ENCODE measurements at regions not wholly inside any gene's neighbourhood (a gene's known extent, or its start where the extent isn't known, plus 50 kb on each side); places are given as distances from the start of the nearest gene placed in this dataset.
"Not testable (repeated sequence)": the region's sequence is repeated elsewhere in the genome, so short reads cannot be mapped to it uniquely, and the experiment has no call there.

- no peak for ATAC-seq
- TF ChIP-seq ARNTL (CRISPR knock-in tag; IDR thresholded peaks at IDR 0.05; ENCODE audit: borderline replicate concordance, low read depth) (no peak), PATZ1 (CRISPR knock-in tag; IDR thresholded peaks at IDR 0.05; ENCODE audit: borderline replicate concordance) (no peak), ZNF8 (CRISPR knock-in tag; IDR thresholded peaks at IDR 0.05) (no peak), GLIS3 (CRISPR knock-in tag; IDR thresholded peaks at IDR 0.05) (no peak), BACH2 (CRISPR knock-in tag; IDR thresholded peaks at IDR 0.05; ENCODE audit: borderline replicate concordance) (no peak), ESRRG (CRISPR knock-in tag; IDR thresholded peaks at IDR 0.05) (no peak), OSR1 (CRISPR knock-in tag; IDR thresholded peaks at IDR 0.05) (no peak), PPARA (CRISPR knock-in tag; IDR thresholded peaks at IDR 0.05; ENCODE audit: borderline replicate concordance) (no peak)
Measured at GRCh38 chr15:39513936-39514335, 66.9 kb upstream of the THBS1 start.

GRCh38 chr15:39514933-39515332 is 65.9 kb upstream of the THBS1 start:
- TF ChIP-seq PPARA (CRISPR knock-in tag; IDR thresholded peaks at IDR 0.05; ENCODE audit: borderline replicate concordance) (no peak), PATZ1 (CRISPR knock-in tag; IDR thresholded peaks at IDR 0.05; ENCODE audit: borderline replicate concordance) (no peak), TCF4 (CRISPR knock-in tag; IDR thresholded peaks at IDR 0.05; ENCODE audit: borderline replicate concordance) (no peak), CREB5 (CRISPR knock-in tag; IDR thresholded peaks at IDR 0.05; ENCODE audit: low read depth) (no peak)
- no peak for ATAC-seq

GRCh38 chr15:39515765-39516164 is 65.1 kb upstream of the THBS1 start:
- no peak for TF ChIP-seq ZNF8 (CRISPR knock-in tag; IDR thresholded peaks at IDR 0.05)
- no peak for TF ChIP-seq ZNF565 (CRISPR knock-in tag; conservative IDR thresholded peaks at IDR 0.05; ENCODE audit: low read depth)
- no peak for TF ChIP-seq RARB (CRISPR knock-in tag; IDR thresholded peaks at IDR 0.05)
- TF ChIP-seq BACH2 (CRISPR knock-in tag; IDR thresholded peaks at IDR 0.05; ENCODE audit: borderline replicate concordance), result no peak
- TF ChIP-seq CSRNP3 (CRISPR knock-in tag; IDR thresholded peaks at IDR 0.05), result no peak
- TF ChIP-seq GLIS3 (CRISPR knock-in tag; IDR thresholded peaks at IDR 0.05), result no peak
- TF ChIP-seq ZFP3 (CRISPR knock-in tag; IDR thresholded peaks at IDR 0.05), result no peak
- no peak for TF ChIP-seq ESRRG (CRISPR knock-in tag; IDR thresholded peaks at IDR 0.05)
- TF ChIP-seq TCF4 (CRISPR knock-in tag; IDR thresholded peaks at IDR 0.05; ENCODE audit: borderline replicate concordance), result no peak
- TF ChIP-seq SNAI2 (CRISPR knock-in tag; IDR thresholded peaks at IDR 0.05), result no peak
- no peak for ATAC-seq

- ATAC-seq, result no peak
Measured at GRCh38 chr15:39517122-39517855, 63.6 kb upstream of the THBS1 start.

GRCh38 chr15:39523968-39524367 is 56.9 kb upstream of the THBS1 start:
- not testable (repeated sequence) for ATAC-seq

More at GRCh38 chr15:39517122-39517855, 63.6 kb upstream of the THBS1 start:
- TF ChIP-seq CSDC2 (CRISPR knock-in tag; IDR thresholded peaks at IDR 0.05), result no peak
- no peak for TF ChIP-seq PPARA (CRISPR knock-in tag; IDR thresholded peaks at IDR 0.05; ENCODE audit: borderline replicate concordance)
- TF ChIP-seq ZNF8 (CRISPR knock-in tag; IDR thresholded peaks at IDR 0.05), result no peak
- no peak for TF ChIP-seq POU6F1 (CRISPR knock-in tag; IDR thresholded peaks at IDR 0.05; ENCODE audit: borderline replicate concordance, low read depth)
